ENCODE measurements at regions not wholly inside any gene's neighbourhood (a gene's known extent, or its start where the extent isn't known, plus 50 kb on each side); places are given as distances from the start of the nearest gene placed in this dataset.

DNA sequence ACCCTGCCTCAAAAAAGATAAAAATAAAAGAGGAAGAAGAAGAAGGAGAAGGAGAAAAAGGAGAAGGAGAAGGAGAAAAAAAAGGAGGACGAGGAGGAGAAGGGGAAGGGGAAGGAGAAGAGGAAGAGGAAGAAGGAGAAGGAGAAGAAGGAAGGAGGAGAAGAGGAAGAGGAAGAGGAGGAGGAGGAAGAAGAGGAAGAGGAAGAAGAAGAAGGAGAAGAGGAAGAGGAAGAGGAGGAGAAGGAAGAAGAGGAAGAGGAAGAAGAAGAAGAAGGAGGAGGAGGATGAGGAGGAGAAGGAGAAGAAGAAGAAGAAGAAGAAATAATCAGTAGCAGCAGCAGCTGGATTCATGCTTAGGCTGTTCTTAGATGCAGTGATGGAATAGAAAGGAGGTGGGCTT lies 159.7 kb downstream of the TFCP2L1 start:
- TF ChIP-seq ARNT (IDR thresholded peaks at IDR 0.05) (no peak), SUZ12 (IDR thresholded peaks at IDR 0.05) (no peak), FOXA1 (IDR thresholded peaks at IDR 0.05) (no peak), FOXM1 (IDR thresholded peaks at IDR 0.05; ENCODE audit: borderline replicate concordance) (no peak), ZNF384 (IDR thresholded peaks at IDR 0.05) (no peak), SP1 (IDR thresholded peaks at IDR 0.05) (no peak), LEF1 (IDR thresholded peaks at IDR 0.05; ENCODE audit: borderline replicate concordance) (no peak), FOXK2 (IDR thresholded peaks at IDR 0.05) (no peak), CTBP1 (IDR thresholded peaks at IDR 0.05; ENCODE audit: borderline replicate concordance) (no peak), BHLHE40 (IDR thresholded peaks at IDR 0.05; ENCODE audit: borderline replicate concordance) (no peak), HDGF (IDR thresholded peaks at IDR 0.05; ENCODE audit: borderline replicate concordance) (no peak), TARDBP (IDR thresholded peaks at IDR 0.05) (no peak), L3MBTL2 (conservative IDR thresholded peaks at IDR 0.05) (no peak)
- TF ChIP-seq, protein P1, sequence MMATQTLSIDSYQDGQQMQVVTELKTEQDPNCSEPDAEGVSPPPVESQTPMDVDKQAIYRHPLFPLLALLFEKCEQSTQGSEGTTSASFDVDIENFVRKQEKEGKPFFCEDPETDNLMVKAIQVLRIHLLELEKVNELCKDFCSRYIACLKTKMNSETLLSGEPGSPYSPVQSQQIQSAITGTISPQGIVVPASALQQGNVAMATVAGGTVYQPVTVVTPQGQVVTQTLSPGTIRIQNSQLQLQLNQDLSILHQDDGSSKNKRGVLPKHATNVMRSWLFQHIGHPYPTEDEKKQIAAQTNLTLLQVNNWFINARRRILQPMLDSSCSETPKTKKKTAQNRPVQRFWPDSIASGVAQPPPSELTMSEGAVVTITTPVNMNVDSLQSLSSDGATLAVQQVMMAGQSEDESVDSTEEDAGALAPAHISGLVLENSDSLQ (IDR thresholded peaks at IDR 0.05): no peak
